ENCODE measurements at regions not wholly inside any gene's neighbourhood (a gene's known extent, or its start where the extent isn't known, plus 50 kb on each side); places are given as distances from the start of the nearest gene placed in this dataset.

GRCh38 chr6:14676977-14677781 lies 559.6 kb downstream of the CD83 start:
- FAIRE-seq: no peak

GRCh38 chr6:14681699-14682487 lies 564.0 kb upstream of the JARID2 start:
- no peak for FAIRE-seq

GRCh38 chr6:14682812-14683211 lies 563.1 kb upstream of the JARID2 start:
- no peak for FAIRE-seq

GRCh38 chr6:14689639-14690038 lies 556.2 kb upstream of the JARID2 start:
- no peak for FAIRE-seq

- FAIRE-seq: no peak
Observed at GRCh38 chr6:14690120-14691056, 555.5 kb upstream of the JARID2 start.

GRCh38 chr6:14692208-14692607 lies 553.7 kb upstream of the JARID2 start:
- FAIRE-seq: no peak

GRCh38 chr6:14693301-14694192 lies 552.3 kb upstream of the JARID2 start:
- no peak for FAIRE-seq

- FAIRE-seq: no peak
Observed at GRCh38 chr6:14694308-14694707, 551.6 kb upstream of the JARID2 start.

GRCh38 chr6:14695579-14695978 lies 550.3 kb upstream of the JARID2 start:
- no peak for FAIRE-seq

- FAIRE-seq: no peak
Observed at GRCh38 chr6:14696367-14696766, 549.5 kb upstream of the JARID2 start.

GRCh38 chr6:14697427-14697826 lies 548.4 kb upstream of the JARID2 start:
- no peak for FAIRE-seq

- FAIRE-seq: no peak
Observed at GRCh38 chr6:14699803-14700601, 545.9 kb upstream of the JARID2 start.

- FAIRE-seq: no peak
Observed at GRCh38 chr6:14701946-14702345, 543.9 kb upstream of the JARID2 start.

- FAIRE-seq: no peak
Observed at GRCh38 chr6:14702678-14703077, 543.2 kb upstream of the JARID2 start.

GRCh38 chr6:14703586-14703985 lies 542.3 kb upstream of the JARID2 start:
- no peak for FAIRE-seq

GRCh38 chr6:14704383-14705271 lies 541.2 kb upstream of the JARID2 start:
- FAIRE-seq: no peak

- FAIRE-seq: no peak
Observed at GRCh38 chr6:14705841-14706377, 540.0 kb upstream of the JARID2 start.

GRCh38 chr6:14706378-14706929 lies 539.4 kb upstream of the JARID2 start:
- no peak for FAIRE-seq

- no peak for FAIRE-seq
Observed at GRCh38 chr6:14707276-14707675, 538.6 kb upstream of the JARID2 start.
